ENCODE measurements at regions not wholly inside any gene's neighbourhood (a gene's known extent, or its start where the extent isn't known, plus 50 kb on each side); places are given as distances from the start of the nearest gene placed in this dataset.

DNA sequence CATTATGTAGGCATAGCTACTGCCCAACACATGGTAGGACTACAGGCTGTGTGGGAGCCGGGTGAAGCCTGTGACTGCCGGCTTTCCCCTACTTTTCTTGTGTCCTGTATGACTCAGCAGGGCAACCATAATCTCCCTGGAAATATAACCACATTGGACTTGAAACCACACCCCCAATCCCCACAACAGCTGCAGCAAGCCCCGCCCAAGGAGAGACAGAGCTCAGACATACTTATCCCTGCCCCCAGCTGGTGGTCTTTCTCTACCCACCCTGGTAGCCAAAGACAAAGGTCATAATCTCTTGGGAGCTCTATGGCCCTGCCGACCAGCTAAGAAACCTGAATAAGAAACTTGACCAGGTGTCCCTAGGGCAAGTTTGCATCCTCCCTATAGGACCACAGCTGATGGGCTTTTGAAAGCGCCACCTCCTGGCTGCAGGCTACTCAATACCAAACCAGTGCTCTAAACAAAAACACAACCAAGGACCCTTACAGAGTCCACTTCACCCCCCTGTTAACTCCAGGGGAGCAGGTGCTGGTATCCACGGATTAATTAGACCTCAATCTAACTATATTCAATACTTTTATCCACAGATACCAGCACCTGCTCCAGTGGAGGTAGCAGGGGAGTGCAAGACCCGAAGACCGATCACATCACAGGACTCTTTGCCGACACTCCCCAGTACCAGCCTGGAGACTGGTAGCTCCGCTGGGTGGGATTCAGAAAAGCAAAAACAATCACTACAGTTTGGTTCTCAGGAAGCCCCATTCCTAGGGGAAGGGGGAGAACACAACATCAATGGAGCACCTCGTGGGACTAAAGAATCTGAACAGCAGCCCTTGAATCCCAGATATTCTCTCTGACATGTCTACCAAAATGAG lies 91.2 kb downstream of the IRX5 start:
- H3K4me2 ChIP-seq (ENCODE audit: insufficient read depth, low read length) = peak overlapping the region; percentile 62
- peaks cover 0 to 4% of the 10 kb centered on the region in 2 experiments; a peak in 2 of 5 replicates for H3K4me1 ChIP-seq (replicated peaks in 1 of 2; ENCODE audit: control insufficient read depth in 2 of 2, insufficient read depth in 2 of 2, low read length in 2 of 2)
- BruUV-seq (replicated peaks) = no TSS peak
- in situ Hi-C loops (cut with MboI) (loop anchor here (25.0 kb wide), 1 partner anchor 1085 kb away; no protein-coding TSS in a partner anchor), intact Hi-C loops (cut with micrococcal nuclease) (no loop called here)
- CTCF ChIA-PET (ENCODE audit: low intra/inter-chr PET ratio) = no interaction called here
- no peaks in the 10 kb centered on the region for H3K9me1 ChIP-seq (ENCODE audit: control insufficient read depth, insufficient read depth, low read length)
- H2AFZ ChIP-seq (ENCODE audit: low read depth, low read length) = peak overlapping the region; percentile 65
- peak overlapping the region; percentile 40; the same call in 2 of the 3 replicates for H3K27ac ChIP-seq (ENCODE audit: extremely low read depth, low read depth, low read length)
- H3K4me3 ChIP-seq = no peak overlapping the region
- POLR2A ChIA-PET = interaction anchor here (0.7 kb wide), 1 partner anchor 149 kb away, joined by 4 read pairs; no protein-coding TSS in a partner anchor
- H3K36me3 ChIP-seq (ENCODE audit: control insufficient read depth, insufficient read depth, low read length) = no peaks in the 10 kb centered on the region
- H3K79me2 ChIP-seq (ENCODE audit: control insufficient read depth, insufficient read depth, low read length) = no peaks in the 10 kb centered on the region
- H3K9ac ChIP-seq (ENCODE audit: insufficient read depth in 1 of 2, low read depth in 2 of 2, low read length in 2 of 2) = peak overlapping the region in 1 of 2 experiments; percentile 19; a peak in 1 of 4 replicates
- peak; percentile 66 to 86 (median 72) for DNase-seq (ENCODE audit: extremely low read depth in 1 of 4, low spot score in 3 of 4)
- no peaks in the 10 kb centered on the region for H4K20me1 ChIP-seq (replicated peaks; ENCODE audit: control insufficient read depth, insufficient read depth, low read length)
- WGBS (ENCODE audit: insufficient coverage, low coverage, missing lambda C conversion rate) = 3% methylated on average over 8 of the region's 11 CpGs
- H3K27me3 ChIP-seq (ENCODE audit: control insufficient read depth in 2 of 2, insufficient read depth in 2 of 2, low read length in 2 of 2) = no peaks in the 10 kb centered on the region
- peak; percentile 98 for ATAC-seq
- no peaks in the 10 kb centered on the region; the same call in 1 of the 2 replicates for H3K9me3 ChIP-seq (replicated peaks; ENCODE audit: control insufficient read depth, insufficient read depth, low read depth, low read length)
- peak; percentile 78 for FAIRE-seq
- TF ChIP-seq CTBP1 (IDR thresholded peaks at IDR 0.05; ENCODE audit: borderline replicate concordance) (0 out of 2 replicates have a peak, but pooled peaks have one; percentile 54), ESRRA (IDR thresholded peaks at IDR 0.05; ENCODE audit: borderline replicate concordance, low read depth) (peak; percentile 38; the same call in 1 of the 2 replicates), MAFG (tag; conservative IDR thresholded peaks at IDR 0.05) (peak; percentile 74), SMC3 (conservative IDR thresholded peaks at IDR 0.05; ENCODE audit: insufficient read depth, low read depth, low read length) (0 out of 2 replicates have a peak, but pooled peaks have one; percentile 30), STAG1 (CRISPR knock-in tag; IDR thresholded peaks at IDR 0.05; ENCODE audit: borderline replicate concordance) (no peak), MAFF (IDR thresholded peaks at IDR 0.05; ENCODE audit: low read length) (peak; percentile 45), ZNF778 (CRISPR knock-in tag; IDR thresholded peaks at IDR 0.05) (no peak), NCOR1 (IDR thresholded peaks at IDR 0.05) (0 out of 2 replicates have a peak, but pooled peaks have one; percentile 8), MAFK (IDR thresholded peaks at IDR 0.05; ENCODE audit: low read length) (peak; percentile 68), CBFB (CRISPR knock-in tag; IDR thresholded peaks at IDR 0.05) (no peak), TEAD2 (tag; IDR thresholded peaks at IDR 0.05) (no peak), ZNF436 (CRISPR knock-in tag; IDR thresholded peaks at IDR 0.05) (no peak), YY1 (IDR thresholded peaks at IDR 0.05; ENCODE audit: borderline replicate concordance in 1 of 3, control insufficient read depth in 1 of 3, extremely low read depth in 1 of 3, insufficient read depth in 3 of 3, insufficient read length in 1 of 3, insufficient replicate concordance in 2 of 3, low read depth in 1 of 3, low read length in 2 of 3) (peak in 1 of 3 experiments; percentile 38), SMARCE1 (IDR thresholded peaks at IDR 0.05) (peak; percentile 24; the same call in 1 of the 2 replicates), ATF7 (IDR thresholded peaks at IDR 0.05) (peak; percentile 20; the same call in 1 of the 2 replicates), NCOA6 (IDR thresholded peaks at IDR 0.05) (no peak), JUND (IDR thresholded peaks at IDR 0.05; ENCODE audit: borderline replicate concordance, low read depth, low read length) (peak; percentile 82), JUND (tag; IDR thresholded peaks at IDR 0.05; ENCODE audit: borderline replicate concordance, low read depth, low read length) (peak; percentile 75; the same call in 2 of the 3 replicates)
- TF ChIP-seq, protein P1, sequence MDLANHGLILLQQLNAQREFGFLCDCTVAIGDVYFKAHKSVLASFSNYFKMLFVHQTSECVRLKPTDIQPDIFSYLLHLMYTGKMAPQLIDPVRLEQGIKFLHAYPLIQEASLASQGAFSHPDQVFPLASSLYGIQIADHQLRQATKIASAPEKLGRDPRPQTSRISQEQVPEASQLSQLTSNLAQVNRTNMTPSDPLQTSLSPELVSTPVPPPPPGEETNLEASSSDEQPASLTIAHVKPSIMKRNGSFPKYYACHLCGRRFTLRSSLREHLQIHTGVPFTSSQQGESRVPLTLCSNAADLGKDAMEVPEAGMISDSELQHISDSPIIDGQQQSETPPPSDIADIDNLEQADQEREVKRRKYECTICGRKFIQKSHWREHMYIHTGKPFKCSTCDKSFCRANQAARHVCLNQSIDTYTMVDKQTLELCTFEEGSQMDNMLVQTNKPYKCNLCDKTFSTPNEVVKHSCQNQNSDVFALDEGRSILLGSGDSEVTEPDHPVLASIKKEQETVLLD (IDR thresholded peaks at IDR 0.05) = no peak
- TF ChIP-seq, protein P2, sequence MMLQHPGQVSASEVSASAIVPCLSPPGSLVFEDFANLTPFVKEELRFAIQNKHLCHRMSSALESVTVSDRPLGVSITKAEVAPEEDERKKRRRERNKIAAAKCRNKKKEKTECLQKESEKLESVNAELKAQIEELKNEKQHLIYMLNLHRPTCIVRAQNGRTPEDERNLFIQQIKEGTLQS (IDR thresholded peaks at IDR 0.05) = peak; percentile 78
- TF ChIP-seq, protein P2 (CRISPR knock-in tag; conservative IDR thresholded peaks at IDR 0.05) = no peak

All from K562 (cell line).